ENCODE measurements at regions not wholly inside any gene's neighbourhood (a gene's known extent, or its start where the extent isn't known, plus 50 kb on each side); places are given as distances from the start of the nearest gene placed in this dataset.
A peak's percentile ranks its signal among the peaks of the same experiment; 100 is the strongest.
"Not testable (repeated sequence)": the region's sequence is repeated elsewhere in the genome, so short reads cannot be mapped to it uniquely, and the experiment has no call there.

DNA sequence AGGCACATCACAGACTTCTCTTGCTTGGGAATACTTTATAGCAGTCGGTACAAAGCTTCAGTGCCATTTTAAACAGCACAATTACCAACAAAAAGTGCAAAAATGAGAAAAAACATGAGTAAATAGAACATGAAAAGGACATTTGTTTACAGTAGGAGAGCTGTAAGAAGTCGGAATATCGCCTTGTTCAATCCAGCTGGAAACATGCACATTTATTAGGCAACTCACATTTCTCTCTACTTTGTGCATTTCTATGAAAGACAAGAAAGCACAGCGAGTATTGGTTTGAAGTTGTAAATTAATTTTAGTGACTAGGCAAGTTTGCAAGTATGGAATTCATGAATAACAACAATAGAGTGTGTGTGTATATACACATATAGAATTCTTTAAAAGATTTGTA is 484.7 kb downstream of the DACH1 start:
- no peak for DNase-seq

DNA sequence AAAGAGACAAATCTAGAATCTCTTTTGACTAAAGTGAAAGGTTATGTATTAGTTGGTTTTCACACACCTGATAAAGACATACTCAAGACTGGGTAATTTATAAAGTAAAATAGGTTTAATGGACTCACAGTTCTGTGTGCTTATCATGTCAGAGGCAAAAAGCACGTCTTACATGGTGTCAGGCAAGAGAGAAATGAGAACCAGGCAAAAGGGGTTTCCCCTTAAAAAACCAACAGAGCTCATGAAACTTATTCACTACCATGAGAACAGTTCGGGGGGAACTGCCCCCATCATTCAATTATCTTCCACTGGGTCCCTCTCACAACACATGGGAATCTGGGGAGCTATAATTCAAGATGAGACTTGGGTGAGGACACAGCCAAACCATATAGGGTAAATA is 486.8 kb downstream of the DACH1 start:
- no peak for DNase-seq

DNA sequence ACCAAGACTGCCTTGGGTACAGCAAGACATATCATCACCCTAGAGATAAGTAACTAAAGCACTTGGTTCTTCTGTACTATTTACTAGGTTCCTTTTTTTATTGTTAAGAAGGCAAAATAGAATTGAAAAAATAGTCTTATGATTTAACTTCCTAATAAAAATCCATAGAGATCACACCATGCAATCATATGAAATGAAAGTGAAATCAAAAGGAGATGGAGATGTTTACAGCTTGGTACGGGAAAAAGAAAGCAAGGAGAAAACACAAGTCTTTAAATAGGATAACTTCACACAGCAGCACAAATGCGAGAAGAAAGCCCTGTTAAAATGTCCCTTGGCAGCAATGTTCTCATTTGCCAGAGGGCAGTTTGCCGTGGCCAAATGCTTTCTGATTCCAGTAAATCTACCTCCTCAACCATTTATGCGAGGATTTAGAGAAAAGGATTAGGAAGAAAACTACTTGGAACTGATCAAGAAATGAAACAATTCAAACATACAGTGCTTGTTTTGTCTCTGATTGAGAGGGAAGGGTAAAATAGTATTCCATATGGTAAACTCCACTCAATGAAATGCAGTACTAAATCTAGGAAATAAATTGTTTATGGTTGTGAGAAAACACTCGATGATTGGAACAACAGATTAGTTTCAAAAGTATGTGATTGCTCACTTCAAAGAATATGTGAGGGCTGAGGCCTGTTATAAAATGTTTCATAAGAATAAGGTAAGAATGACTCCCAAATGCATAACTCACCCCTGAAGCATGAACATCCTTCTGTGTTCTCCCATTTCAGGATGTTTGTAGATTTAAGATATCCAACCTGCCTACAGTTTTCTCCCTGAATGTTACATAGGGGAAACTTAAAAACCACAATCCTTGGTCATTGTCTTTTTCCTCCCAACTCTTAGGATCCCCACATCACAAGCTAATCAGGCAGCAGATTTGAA is 487.8 kb downstream of the DACH1 start:
- DNase-seq: no peak

DNA sequence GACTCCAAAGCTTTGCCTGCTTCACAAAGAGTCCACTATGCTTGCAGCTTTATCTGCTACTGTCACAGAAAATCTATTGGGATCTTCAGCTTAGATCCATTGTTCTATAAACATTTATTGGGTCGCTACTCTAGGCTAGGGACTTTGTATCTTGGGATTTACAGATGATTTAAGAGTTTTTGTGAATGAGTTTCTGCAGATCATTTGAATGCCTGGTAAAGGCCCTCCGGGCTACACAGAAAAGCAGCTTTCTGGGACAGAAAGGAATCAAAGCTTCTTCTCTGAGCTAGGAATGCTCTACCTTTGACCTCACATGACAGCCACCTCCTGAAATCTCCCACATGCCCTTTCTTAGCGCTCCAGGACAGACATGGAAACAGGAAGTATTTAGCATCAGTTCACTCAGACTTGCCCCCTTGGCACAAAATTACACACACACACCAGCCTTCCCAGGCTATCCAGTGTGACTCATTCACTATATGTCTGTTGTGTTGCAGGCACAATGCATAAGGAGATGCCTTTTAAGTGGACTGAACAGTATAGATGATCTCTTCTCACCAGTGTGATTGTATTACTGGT is 492.4 kb downstream of the DACH1 start:
- DNase-seq: no peak

DNA sequence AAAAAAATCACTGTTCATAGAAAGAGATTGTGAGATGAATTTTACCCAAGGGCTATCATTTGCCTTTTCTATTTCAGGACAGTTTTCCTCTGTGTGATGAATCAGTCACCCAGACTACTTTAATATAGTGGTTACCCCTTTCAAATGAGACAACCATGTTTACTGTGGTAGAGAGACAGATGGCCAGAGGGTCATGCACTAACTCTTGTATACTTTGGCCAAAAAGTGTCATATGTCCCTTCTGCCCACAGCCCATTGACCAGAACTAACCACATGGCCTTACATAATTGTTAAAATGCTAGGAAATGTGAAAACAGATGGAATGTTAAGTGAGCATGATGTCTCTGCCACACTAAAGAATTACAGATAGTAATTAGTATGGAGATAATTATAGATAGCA is 498.7 kb downstream of the DACH1 start:
- no peak for DNase-seq

DNA sequence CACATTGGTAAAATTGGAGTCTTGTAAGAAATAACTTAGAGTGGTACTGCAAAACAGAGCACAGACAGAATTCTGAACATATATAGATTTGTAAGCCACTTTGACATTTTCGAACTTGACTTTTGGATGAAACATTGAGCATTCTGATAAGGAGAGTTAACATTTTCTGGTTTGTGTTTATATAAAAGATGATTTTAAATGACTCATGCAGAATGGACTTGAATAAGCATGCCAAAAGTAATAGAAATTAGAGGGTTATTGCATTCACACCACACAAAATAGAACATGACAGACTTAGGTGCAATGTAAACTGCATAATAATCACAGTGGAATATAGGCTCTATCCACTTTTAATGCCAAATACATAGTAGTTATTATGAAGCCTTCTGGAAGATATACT is 507.0 kb downstream of the DACH1 start:
- no peak for DNase-seq

DNA sequence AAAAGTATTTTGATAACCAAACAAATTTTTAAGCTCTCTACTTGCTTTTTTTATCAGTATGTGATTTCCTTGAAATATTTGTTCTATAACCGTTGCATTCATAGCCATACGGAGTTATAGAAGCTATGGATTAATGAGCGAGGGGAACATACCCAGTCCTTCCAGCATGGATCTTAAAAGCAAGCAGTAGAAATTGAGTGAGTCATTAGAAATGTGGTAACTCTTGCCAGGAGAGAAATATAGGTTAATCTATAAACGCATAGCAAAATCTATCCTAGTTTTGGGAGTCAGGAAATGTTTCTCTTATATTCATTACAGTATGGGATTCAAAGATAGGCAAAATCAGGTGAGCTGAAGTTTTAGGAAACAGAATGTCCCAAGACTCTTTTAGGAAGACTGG is 507.4 kb downstream of the DACH1 start:
- no peak for DNase-seq

DNA sequence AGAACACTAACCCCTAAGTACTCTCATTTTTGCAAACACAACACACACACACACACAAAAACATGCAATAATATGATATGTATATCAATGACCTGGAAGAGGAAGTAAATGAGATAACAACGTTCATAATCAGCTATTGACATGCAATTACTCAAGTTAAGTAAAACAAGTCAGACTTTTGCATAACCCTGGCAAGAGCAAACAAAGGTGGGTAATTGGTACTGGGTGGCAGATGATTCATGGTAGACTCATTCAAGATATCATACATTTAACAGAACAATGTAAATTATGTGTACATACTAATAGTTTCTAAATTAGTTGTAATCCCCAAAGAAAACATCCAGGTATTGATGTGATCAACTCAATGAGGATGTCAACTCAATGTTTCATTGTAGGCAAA is 508.8 kb downstream of the DACH1 start:
- DNase-seq: no peak

DNA sequence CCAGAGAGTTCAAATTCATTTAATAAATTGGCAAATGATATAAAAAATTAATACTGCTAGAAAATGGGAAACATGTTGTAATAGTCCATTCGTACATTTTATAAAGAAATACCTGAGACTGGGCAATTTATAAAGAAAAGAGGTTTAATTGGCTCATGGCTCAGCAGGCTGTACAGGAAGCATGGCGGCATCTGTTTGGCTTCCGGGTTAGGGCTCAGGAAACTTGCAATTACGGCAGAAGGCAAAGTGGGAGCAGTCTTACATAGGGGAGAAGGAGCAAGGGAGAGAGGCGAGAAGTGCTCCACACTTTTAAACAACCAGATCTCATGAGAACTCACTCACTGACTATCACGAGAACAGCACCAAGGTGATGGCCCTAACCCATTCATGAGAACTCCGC is 512.0 kb downstream of the DACH1 start:
- DNase-seq: no peak

DNA sequence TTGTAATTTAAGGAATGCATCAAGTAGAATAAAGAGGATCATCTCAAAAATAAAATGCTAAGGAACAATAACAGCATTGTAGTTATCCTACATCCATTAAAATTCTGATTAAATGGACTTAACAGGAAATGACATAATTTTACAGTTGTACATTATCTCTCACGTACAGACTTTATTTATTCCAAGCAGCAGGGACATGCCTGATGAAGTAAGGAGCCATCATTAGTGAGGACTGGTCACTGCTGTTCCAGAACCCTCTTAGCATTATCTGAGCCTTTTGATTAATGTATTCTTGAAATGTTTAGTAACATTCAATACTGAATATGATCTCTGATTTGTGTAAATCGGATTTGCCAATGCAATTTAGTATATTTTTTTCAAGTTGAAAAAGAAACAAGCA is 516.1 kb downstream of the DACH1 start:
- DNase-seq: no peak

DNA sequence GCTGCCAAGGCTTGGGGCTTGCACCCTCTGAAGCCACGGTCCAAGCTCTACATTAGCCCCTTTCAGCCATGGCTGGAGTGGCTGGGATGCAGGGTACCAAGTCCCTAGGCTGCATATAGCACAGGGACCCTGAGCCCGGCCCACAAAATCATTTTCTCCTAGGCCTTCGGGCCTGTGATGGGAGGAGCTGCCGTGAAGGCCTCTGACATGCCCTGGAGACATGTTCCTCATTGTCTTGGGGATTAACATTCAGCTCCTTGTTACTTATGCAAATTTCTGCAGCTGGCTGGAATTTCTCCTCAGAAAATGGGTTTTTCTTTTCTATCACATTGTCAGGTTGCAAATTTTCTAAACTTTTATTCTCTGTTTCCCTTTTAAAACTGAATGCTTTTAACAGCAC is 521.1 kb downstream of the DACH1 start:
- DNase-seq: not testable (repeated sequence)

DNA sequence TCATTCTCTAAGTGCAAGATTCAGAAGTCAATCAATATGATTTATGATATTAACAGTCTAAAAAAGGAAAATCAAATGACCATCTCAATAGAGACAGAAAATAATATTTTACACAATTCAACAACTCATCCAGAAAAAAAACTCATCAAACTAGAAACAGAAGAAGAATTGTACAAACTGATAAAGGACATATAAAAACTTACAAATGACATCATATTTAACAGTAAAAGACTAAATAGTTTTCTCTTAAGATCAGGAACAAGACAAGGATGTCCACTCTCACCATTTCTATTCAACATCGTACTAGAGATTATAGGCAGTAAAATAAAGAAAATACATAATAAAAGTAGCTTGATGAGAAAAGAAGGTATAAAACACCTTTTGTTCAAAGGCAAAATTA is 527.3 kb downstream of the DACH1 start:
- no peak for DNase-seq

DNA sequence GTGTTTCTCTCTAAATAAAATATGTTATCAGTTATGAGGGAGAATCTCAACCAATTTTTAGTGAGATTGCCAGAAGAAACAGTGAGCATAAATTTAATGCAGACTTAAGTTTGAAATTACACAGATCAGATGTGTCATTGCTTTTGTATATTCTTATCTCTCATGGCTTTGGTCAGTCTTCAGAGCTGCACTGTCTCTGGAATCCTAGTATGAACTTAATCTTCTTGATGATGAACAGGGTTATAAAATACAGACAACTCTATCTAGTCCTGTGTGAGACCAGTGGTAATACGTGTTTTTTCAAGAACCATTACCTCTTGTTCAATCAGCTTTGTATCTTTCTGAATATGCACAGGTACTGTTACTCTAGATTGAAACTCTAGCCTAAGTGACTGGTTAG is 528.0 kb downstream of the DACH1 start:
- no peak for DNase-seq

DNA sequence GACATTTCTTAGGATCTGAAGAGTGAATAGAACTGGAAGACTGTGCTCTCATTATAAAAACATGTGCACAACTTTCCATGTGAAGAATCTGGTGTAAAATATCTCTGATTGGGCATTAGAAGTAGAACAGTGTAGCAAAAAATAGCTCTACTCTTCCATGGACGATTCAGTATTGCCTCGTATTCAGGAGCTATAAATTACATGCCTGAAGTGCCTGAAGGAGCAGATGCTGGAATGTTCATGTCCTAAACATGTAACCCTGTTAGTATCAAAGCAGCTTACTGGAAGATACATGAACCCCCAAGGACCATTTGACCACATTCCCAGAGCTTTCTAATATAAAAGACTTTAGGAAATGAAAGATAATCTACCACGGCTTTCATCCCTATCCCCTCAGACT is 528.9 kb downstream of the DACH1 start:
- DNase-seq: no peak

DNA sequence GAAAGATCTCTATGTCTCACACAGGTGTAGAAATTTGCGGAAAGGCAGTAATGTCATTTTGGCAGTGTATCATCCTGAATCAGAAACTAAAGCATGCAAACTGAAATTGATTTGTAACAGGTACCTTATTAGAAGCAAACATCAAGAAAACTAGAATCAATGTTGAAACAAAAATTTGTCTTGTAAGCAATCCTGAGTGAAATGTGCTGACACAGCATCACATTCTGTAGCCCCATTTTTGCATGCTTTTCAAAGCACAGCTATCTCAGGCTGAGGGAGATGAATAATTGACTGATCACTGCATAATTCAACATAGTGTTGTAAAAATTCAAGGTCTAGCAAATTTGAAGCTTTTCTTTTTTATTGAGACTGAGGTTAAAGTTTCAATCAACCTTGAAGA is 539.7 kb downstream of the DACH1 start:
- no peak for DNase-seq

DNA sequence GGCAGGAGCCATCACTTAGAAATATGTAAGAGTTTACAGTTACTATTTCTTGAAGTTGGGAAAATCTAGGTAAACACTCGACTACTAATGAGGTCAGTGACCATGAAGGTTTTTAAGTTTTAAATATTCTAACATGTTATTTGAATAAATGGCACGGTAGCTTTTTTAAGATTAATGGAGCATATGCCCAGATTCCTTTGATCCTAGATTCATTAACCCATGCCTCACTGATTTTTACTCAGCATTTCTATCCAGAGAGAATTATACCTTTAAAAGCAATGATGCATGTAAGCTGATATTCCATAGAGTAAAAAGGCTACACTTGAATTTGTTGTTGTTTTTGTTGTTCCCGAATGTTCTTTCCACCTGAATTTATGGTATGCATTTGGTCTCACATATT is 541.4 kb downstream of the DACH1 start:
- no peak for DNase-seq

DNA sequence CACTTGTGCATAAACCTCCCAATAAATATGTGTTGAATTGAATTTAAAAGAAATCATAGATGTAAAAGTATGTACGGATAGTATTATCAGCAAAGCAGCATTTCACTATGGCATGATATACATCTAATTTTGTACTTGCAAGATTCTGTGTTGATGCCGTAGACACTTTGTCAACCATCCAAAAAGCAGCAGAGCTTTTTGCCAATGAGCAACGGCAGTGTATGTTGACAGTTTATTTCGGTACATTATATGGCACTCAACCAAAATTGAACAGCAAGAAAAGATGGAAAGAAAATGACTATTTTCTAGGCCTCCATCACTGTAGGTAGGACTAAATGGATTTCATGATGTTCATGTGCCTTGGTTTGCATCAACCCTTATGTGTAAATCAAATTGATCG is 543.7 kb downstream of the DACH1 start:
- DNase-seq: no peak

DNA sequence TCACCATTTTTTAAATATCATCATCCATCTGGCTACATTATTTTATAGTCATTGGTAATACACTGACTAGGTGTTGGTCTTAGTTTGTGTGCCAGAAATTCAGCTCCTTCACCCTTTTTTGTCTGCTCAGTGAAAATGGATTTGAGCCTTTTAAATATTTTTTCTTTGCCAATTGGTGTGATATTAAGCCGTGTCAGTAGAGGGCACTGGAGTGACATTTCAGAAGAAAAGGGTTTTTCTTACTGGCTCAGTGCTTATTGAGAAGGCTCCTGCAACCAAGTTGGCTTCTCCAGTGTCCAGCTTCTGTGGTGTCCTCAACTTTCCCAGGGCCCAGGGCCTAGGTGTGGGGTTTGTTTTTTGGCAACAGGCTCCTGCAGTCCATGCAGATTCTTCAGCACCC is 546.6 kb downstream of the DACH1 start:
- DNase-seq: peak in 1 of 2 experiments; percentile 12

DNA sequence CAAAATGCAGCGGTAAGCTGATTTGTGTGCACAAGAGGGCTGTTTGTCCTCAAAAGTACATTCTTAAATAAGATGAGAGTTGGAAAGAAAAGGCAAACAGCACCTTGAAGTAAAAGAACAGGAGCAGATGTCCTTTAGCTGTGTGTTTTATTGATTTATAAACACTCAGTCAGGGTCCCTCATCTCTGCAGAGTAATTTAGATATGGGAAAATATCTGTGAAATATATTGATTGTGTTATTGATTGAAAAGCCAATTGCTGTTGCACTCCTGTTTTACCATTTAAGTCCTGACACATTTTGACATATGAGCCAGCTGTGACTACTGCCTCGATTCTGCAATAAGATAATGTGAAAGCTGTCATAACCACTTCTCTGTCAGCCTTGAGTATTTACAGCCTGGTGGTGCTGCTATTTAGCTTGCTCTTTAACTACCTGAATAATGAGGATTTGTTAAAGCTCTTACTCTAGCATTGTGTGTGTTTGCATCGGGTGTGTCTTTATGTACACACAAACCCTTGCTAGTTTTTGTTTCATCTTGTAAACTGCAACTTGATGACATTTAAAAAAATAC is 550.1 kb downstream of the DACH1 start:
- DNase-seq: peak in 1 of 2 experiments; percentile 17

DNA sequence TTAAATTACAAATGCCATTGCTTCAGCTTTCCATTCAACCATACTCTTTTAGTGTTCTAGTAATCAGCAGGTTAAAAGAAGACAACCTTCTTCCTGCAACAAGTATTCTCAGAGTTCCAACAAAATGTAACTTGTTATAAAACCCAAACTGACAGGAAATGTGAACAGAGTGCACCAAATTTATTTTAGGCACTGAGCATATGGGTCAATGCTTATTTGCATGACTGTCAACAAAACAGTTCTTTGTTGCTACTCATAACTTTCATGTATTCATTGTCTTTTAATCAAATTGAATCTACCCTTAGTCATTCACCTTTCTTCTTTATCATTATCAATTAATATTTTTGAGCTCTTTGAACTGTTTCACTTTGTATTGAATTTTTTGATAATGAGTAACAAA is 554.1 kb downstream of the DACH1 start:
- no peak for DNase-seq

DNA sequence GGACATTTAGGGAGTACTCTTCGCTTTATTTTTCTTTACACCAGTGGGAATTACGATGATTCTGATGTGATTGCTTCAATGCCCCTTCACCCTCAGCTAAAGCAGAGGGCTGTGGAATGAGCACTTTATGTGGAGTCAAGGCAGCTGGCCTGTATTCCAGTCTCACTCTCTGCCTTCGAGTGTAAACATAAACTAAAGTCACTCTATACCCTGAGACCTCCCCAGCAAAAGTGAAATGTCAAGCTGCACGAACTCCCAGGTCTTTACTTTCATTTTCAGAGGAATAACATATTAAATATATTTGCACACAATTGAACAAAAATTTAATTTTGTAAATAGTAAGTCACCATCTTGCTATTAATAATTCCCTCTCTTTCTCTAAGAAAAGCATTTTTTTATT is 557.1 kb downstream of the DACH1 start:
- DNase-seq: no peak

DNA sequence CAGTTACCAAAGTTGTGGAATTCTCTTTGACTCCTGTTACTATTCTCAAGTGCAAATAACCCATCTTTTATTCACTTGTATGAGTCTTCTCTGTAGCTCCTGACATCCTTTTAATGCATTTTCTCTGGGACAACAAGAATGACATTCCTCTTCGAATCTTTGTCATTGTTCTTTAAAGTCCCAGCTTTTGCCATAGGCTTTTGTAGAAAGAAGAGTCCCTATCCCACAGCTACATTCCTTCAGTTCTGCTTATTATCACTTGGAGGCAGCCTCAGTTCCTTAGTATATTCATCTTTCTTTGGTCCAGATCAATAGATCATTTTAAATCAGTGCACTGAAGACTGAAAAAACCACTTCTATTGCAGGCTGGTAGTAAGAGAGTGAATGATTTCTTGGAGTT is 560.2 kb downstream of the DACH1 start:
- DNase-seq: no peak

DNA sequence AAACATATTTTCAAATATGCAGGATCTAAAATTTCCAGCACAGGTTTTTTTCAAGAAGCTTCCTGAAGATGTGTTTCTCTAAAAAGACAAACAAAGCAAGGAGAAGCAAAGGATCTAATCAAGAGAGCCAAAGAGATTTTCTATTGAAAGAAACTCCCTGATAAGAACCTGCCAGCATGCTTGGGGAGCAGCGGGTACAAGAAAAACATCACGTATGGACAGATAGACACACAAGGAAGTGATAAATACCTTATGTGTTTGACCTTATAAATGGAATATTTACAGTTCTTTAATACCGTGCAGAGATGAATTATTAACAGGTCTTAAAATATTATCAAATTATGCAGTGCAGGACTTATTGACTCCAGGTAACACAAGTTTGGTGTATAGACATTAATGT is 562.1 kb downstream of the DACH1 start:
- no peak for DNase-seq

DNA sequence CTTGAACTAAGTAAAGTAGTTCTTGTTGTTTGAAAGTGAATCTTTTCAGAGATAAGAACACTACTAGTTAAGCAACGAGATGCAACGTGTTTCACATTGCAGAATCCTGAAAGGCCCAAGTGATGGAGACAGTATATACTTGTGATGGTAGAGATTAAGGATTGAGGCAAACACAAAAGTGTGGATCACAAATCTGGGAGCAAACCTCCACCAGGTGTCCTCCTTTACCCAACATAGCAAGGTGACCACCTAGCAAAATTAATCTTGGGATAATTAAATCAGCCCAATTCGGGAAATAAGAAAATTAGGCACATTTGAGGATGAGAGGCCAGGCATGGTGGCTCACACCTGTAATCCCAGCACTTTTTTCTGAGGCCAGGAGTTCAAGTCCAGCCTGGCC is 563.9 kb downstream of the DACH1 start:
- DNase-seq: no peak

All from NCI-H187 (cell line).